IMR-90 (cell line): ENCODE measurements at regions not wholly inside any gene's neighbourhood (a gene's known extent, or its start where the extent isn't known, plus 50 kb on each side); places are given as distances from the start of the nearest gene placed in this dataset.

Source experiments
- ATAC-seq: fragments of 200-7000 bp; cut with Tn5 transposase; 2 replicates; pipeline ENCODE4 v1.9.1; 2020; ENCODE audit warnings: low read depth, mild to moderate bottlenecking, moderate library complexity
- BruUV-seq: library from RNA; stranded (reverse); fragments of 400-500 nt; replicated peaks from 2 replicates; lab custom pipeline; 2021; lab: Mats Ljungman, UMichigan
- CTCF ChIA-PET: fragments of 300-600 bp; formaldehyde crosslinking; extraction: SDS; loops from one replicate; lab custom pipeline; 2021; ENCODE audit warnings: antibody characterized with exemption; lab: Yijun Ruan, JAX
- POLR2A ChIA-PET: fragments of 300-600 bp; sonication (Branson Sonifier 250); formaldehyde crosslinking; loops from one replicate; lab custom pipeline; 2022; ENCODE audit warnings: antibody characterized with exemption; ENCODE audit not compliant: unreplicated experiment; lab: Charles Lee
- DNase-seq: peaks from one replicate; pipeline ENCODE4 v3.0.0; 2013
- H2AFZ ChIP-seq: replicated peaks from 2 replicates; pipeline ENCODE3; 2013; ENCODE audit warnings: low read length, mild to moderate bottlenecking; ENCODE audit not compliant: poor library complexity
- H2AK5ac ChIP-seq: 2 replicates; pipeline ENCODE4 v1.6.1; 2013; ENCODE audit warnings: low read depth, low read length, inconsistent platforms
- H2AK9ac ChIP-seq: replicated peaks from 2 replicates; pipeline ENCODE3; 2013; ENCODE audit warnings: mild to moderate bottlenecking, low read depth, low read length, moderate library complexity; ENCODE audit not compliant: poor library complexity
- H2BK120ac ChIP-seq: 2 replicates; pipeline ENCODE4 v1.6.1; 2013; ENCODE audit warnings: low read depth, low read length, inconsistent platforms
- H2BK15ac ChIP-seq: 3 replicates; pipeline ENCODE4 v1.6.1; 2013; ENCODE audit warnings: low read depth, low read length, inconsistent platforms
- H2BK20ac ChIP-seq: 2 replicates; pipeline ENCODE4 v1.6.1; 2013; ENCODE audit warnings: low read depth, mild to moderate bottlenecking, inconsistent platforms, low read length, moderate library complexity
- H2BK5ac ChIP-seq: 2 replicates; pipeline ENCODE4 v1.6.1; 2013; ENCODE audit warnings: mild to moderate bottlenecking, low read depth, low read length, inconsistent platforms; ENCODE audit not compliant: poor library complexity, severe bottlenecking
- H3K14ac ChIP-seq: replicated peaks from 2 replicates; pipeline ENCODE4 v1.6.1; 2013; ENCODE audit warnings: low read depth, low read length, inconsistent platforms
- H3K18ac ChIP-seq: 2 replicates; pipeline ENCODE4 v1.6.1; 2013; ENCODE audit warnings: low read depth, low read length, control low read depth
- H3K23ac ChIP-seq: 2 replicates; pipeline ENCODE4 v1.6.1; 2013; ENCODE audit warnings: low read depth, low read length, inconsistent platforms
- H3K27ac ChIP-seq: 2 replicates; pipeline ENCODE4 v1.5.1; 2013; ENCODE audit warnings: mild to moderate bottlenecking, control low read depth, low read length; ENCODE audit not compliant: insufficient read depth
- H3K27me3 ChIP-seq: 2 replicates; pipeline ENCODE4 v1.6.1; 2013; ENCODE audit warnings: low read length; ENCODE audit not compliant: control insufficient read depth, insufficient read depth
- H3K36me3 ChIP-seq: 2 replicates; pipeline ENCODE4 v1.6.1; 2013; ENCODE audit warnings: low read length, mixed read lengths; ENCODE audit not compliant: control insufficient read depth, insufficient read depth
- H3K4ac ChIP-seq: 2 replicates; pipeline ENCODE4 v1.6.1; 2013; ENCODE audit warnings: low read depth, low read length, inconsistent platforms
- H3K4me1 ChIP-seq: 2 replicates; pipeline ENCODE4 v1.6.1; 2013; ENCODE audit warnings: low read length, mixed read lengths; ENCODE audit not compliant: control insufficient read depth, insufficient read depth
- H3K4me2 ChIP-seq: 2 replicates; pipeline ENCODE4 v1.6.1; 2013; ENCODE audit warnings: low read depth, mild to moderate bottlenecking, control low read depth, low read length, moderate library complexity
- H3K4me3 ChIP-seq: 2 replicates; pipeline ENCODE4 v1.5.1; 2013; ENCODE audit warnings: low read depth, mild to moderate bottlenecking, control low read depth, low read length, moderate library complexity; ENCODE audit not compliant: insufficient read depth
- H3K56ac ChIP-seq: 2 replicates; pipeline ENCODE4 v1.6.1; 2013; ENCODE audit warnings: low read length, inconsistent platforms; ENCODE audit not compliant: insufficient read depth; ENCODE audit errors: extremely low read depth
- H3K79me1 ChIP-seq, 2 experiments: 2 replicates each; pipeline ENCODE4 v1.6.1; 2013; ENCODE audit warnings: low read length in 2 of 2, inconsistent platforms in 1 of 2, low read depth in 1 of 2
- H3K9ac ChIP-seq: 2 replicates; pipeline ENCODE4 v1.6.1; 2013; ENCODE audit warnings: low read depth, low read length, control low read depth
- H3K9me1 ChIP-seq: 2 replicates; pipeline ENCODE4 v1.6.1; 2013; ENCODE audit warnings: low read length, inconsistent platforms; ENCODE audit not compliant: insufficient read depth
- H3K9me3 ChIP-seq: 2 replicates; pipeline ENCODE4 v1.6.1; 2013; ENCODE audit warnings: low read length; ENCODE audit not compliant: control insufficient read depth, insufficient read depth
- H4K20me1 ChIP-seq: 2 replicates; pipeline ENCODE4 v1.6.1; 2013; ENCODE audit warnings: low read length, inconsistent platforms; ENCODE audit not compliant: insufficient read depth
- H4K5ac ChIP-seq: 2 replicates; pipeline ENCODE4 v1.6.1; 2013; ENCODE audit warnings: mild to moderate bottlenecking, low read depth, low read length, control low read depth
- H4K8ac ChIP-seq, 2 experiments: 2 replicates each; pipeline ENCODE4 v1.6.1; 2013; ENCODE audit warnings: low read depth in 2 of 2, low read length in 2 of 2, control low read depth in 1 of 2, inconsistent platforms in 1 of 2
- H4K91ac ChIP-seq: 2 replicates; pipeline ENCODE4 v1.6.1; 2013; ENCODE audit warnings: low read depth, low read length, inconsistent platforms; ENCODE audit not compliant: insufficient read depth
- BHLHE40 ChIP-seq: fragments of 150-350 bp; IDR thresholded peaks from 2 replicates; pipeline ENCODE4 v1.6.1; 2016; ENCODE audit warnings: mild to moderate bottlenecking, low read depth, low read length
- CEBPB ChIP-seq: IDR thresholded peaks from 2 replicates; pipeline ENCODE4 v1.6.1; 2012; ENCODE audit warnings: low read depth, low read length, improper control_type of control experiment
- CHD1 ChIP-seq: IDR thresholded peaks from 2 replicates; pipeline ENCODE4 v1.6.1; 2012; ENCODE audit warnings: low read depth, low read length, improper control_type of control experiment
- FOS ChIP-seq: fragments of 150-350 bp; IDR thresholded peaks from 2 replicates; pipeline ENCODE4 v1.6.1; 2016; ENCODE audit warnings: low read depth, low read length
- MAFK ChIP-seq: IDR thresholded peaks from 2 replicates; pipeline ENCODE4 v1.6.1; 2012; ENCODE audit warnings: low read depth, low read length, improper control_type of control experiment
- MAZ ChIP-seq: IDR thresholded peaks from 2 replicates; pipeline ENCODE4 v1.6.1; 2012; ENCODE audit warnings: low read depth, mild to moderate bottlenecking, low read length, improper control_type of control experiment, moderate library complexity, borderline replicate concordance
- MXI1 ChIP-seq: IDR thresholded peaks from 2 replicates; pipeline ENCODE4 v1.6.1; 2012; ENCODE audit warnings: low read depth, mild to moderate bottlenecking, low read length, moderate library complexity, borderline replicate concordance
- NFE2L2 ChIP-seq: fragments of 150-350 bp; IDR thresholded peaks from 2 replicates; pipeline ENCODE4 v1.6.1; 2016; ENCODE audit warnings: low read depth, mild to moderate bottlenecking, low read length
- POLR2A ChIP-seq: IDR thresholded peaks from 2 replicates; pipeline ENCODE4 v1.6.1; 2012; ENCODE audit warnings: mild to moderate bottlenecking, low read depth, low read length
- RAD21 ChIP-seq: IDR thresholded peaks from 2 replicates; pipeline ENCODE4 v1.6.1; 2012; ENCODE audit warnings: low read length, improper control_type of control experiment
- RCOR1 ChIP-seq: IDR thresholded peaks from 2 replicates; pipeline ENCODE4 v1.6.1; 2012; ENCODE audit warnings: mild to moderate bottlenecking, low read length, improper control_type of control experiment; ENCODE audit not compliant: insufficient replicate concordance
- RFX5 ChIP-seq: IDR thresholded peaks from 2 replicates; pipeline ENCODE4 v1.8.0; 2012; ENCODE audit warnings: low read depth, mild to moderate bottlenecking, low read length, moderate library complexity
- SMC3 ChIP-seq: fragments of 150-350 bp; IDR thresholded peaks from 2 replicates; pipeline ENCODE4 v1.6.1; 2016; ENCODE audit warnings: low read depth, mild to moderate bottlenecking, antibody characterized with exemption, low read length, moderate library complexity
- WGBS, 2 experiments: methylation state at CpG; one replicate each; pipeline versions ENCODE4 v1.1.5 to v1.1.7; 2013; ENCODE audit warnings: missing lambda C conversion rate in 2 of 2; ENCODE audit not compliant: insufficient read length in 1 of 2; ENCODE audit errors: extremely low coverage in 2 of 2; 5-methylcytosine and 5-hydroxymethylcytosine counted together
- dilution Hi-C: fragments of 300-500 bp; cut with HindIII; formaldehyde crosslinking; loops from one replicate; pipeline ENCODE4 v1.14.3; 2018; ENCODE audit warnings: low sequenced_read_pairs; ENCODE audit not compliant: unreplicated experiment
- in situ Hi-C: fragments of 300-500 bp; cut with MboI; formaldehyde crosslinking; loops from 3 replicates; pipeline ENCODE4 v1.14.3; 2019; ENCODE audit warnings: low sequenced_read_pairs, inconsistent platforms, mixed read lengths
- intact Hi-C: fragments of 100-400 bp; cut with micrococcal nuclease; formaldehyde crosslinking; loops from 2 replicates; pipeline ENCODE4 v1.10.0; 2022
- TF ChIP-seq, protein P1 (sequence below): fragments of 150-350 bp; IDR thresholded peaks from 2 replicates; pipeline ENCODE4 v1.6.1; 2017; ENCODE audit warnings: mild to moderate bottlenecking, antibody characterized with exemption, low read length, low read depth
- TF ChIP-seq, protein P2 (sequence below): conservative IDR thresholded peaks from 2 replicates; pipeline ENCODE4 v1.5.1; 2012; ENCODE audit warnings: mild to moderate bottlenecking, low read depth, low read length, improper control_type of control experiment
- TF ChIP-seq, protein P3 (sequence below): fragments of 150-350 bp; IDR thresholded peaks from 2 replicates; pipeline ENCODE4 v1.6.1; 2016; ENCODE audit warnings: low read depth, mild to moderate bottlenecking, low read length, moderate library complexity, borderline replicate concordance

DNA sequence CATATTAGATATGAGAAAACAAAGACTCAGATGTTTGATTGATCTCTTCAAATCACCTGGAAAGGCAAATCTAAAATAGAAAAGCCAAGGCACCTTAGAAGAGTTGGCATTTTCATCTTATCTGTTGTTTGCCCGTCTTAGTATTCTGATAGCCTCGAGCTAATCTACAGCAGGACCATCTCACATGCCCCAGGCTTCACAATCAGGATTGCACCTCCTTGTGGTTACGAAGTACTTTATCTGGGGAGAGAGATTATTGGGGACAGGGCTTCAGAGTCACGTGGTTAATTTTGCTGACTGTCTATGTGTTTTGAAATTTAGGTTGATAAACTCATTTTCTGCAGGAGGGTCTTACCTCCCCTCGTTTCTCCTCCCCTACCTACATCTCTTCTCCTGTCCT lies 313.1 kb upstream of the ANXA10 start:
- no peaks in the 10 kb centered on the region for H3K36me3 ChIP-seq
- no peak overlapping the region for H3K14ac ChIP-seq
- CTCF ChIA-PET, result no interaction called here
- H4K8ac ChIP-seq, result no peak overlapping the region
- no peaks in the 10 kb centered on the region for H3K27me3 ChIP-seq
- H3K4me2 ChIP-seq, result no peak overlapping the region
- H3K56ac ChIP-seq, result no peak overlapping the region
- no peak overlapping the region for H3K27ac ChIP-seq
- intact Hi-C loops (no loop called here), dilution Hi-C loops (no loop called here), in situ Hi-C loops (no loop called here)
- no CpG with 5 or more reads among the region's 5 CpGs for WGBS, 2 experiments
- H2BK5ac ChIP-seq, result no peak overlapping the region
- POLR2A ChIA-PET, result no interaction called here
- H2AK9ac ChIP-seq, result no peak overlapping the region
- H3K79me1 ChIP-seq, result no peaks in the 10 kb centered on the region
- BruUV-seq, result no TSS peak
- TF ChIP-seq CHD1 (no peak), CEBPB (no peak), MAFK (no peak), SMC3 (no peak), RCOR1 (no peak), FOS (no peak), POLR2A (no peak), RFX5 (no peak), BHLHE40 (no peak), MXI1 (no peak), RAD21 (no peak), MAZ (no peak), NFE2L2 (no peak)
- TF ChIP-seq, protein P1, sequence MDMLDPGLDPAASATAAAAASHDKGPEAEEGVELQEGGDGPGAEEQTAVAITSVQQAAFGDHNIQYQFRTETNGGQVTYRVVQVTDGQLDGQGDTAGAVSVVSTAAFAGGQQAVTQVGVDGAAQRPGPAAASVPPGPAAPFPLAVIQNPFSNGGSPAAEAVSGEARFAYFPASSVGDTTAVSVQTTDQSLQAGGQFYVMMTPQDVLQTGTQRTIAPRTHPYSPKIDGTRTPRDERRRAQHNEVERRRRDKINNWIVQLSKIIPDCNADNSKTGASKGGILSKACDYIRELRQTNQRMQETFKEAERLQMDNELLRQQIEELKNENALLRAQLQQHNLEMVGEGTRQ, result no peak
- TF ChIP-seq, protein P2, sequence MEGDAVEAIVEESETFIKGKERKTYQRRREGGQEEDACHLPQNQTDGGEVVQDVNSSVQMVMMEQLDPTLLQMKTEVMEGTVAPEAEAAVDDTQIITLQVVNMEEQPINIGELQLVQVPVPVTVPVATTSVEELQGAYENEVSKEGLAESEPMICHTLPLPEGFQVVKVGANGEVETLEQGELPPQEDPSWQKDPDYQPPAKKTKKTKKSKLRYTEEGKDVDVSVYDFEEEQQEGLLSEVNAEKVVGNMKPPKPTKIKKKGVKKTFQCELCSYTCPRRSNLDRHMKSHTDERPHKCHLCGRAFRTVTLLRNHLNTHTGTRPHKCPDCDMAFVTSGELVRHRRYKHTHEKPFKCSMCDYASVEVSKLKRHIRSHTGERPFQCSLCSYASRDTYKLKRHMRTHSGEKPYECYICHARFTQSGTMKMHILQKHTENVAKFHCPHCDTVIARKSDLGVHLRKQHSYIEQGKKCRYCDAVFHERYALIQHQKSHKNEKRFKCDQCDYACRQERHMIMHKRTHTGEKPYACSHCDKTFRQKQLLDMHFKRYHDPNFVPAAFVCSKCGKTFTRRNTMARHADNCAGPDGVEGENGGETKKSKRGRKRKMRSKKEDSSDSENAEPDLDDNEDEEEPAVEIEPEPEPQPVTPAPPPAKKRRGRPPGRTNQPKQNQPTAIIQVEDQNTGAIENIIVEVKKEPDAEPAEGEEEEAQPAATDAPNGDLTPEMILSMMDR, result no peak
- TF ChIP-seq, protein P3, sequence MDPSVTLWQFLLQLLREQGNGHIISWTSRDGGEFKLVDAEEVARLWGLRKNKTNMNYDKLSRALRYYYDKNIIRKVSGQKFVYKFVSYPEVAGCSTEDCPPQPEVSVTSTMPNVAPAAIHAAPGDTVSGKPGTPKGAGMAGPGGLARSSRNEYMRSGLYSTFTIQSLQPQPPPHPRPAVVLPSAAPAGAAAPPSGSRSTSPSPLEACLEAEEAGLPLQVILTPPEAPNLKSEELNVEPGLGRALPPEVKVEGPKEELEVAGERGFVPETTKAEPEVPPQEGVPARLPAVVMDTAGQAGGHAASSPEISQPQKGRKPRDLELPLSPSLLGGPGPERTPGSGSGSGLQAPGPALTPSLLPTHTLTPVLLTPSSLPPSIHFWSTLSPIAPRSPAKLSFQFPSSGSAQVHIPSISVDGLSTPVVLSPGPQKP, result no peak
- no peak overlapping the region for H2AFZ ChIP-seq
- no peaks in the 10 kb centered on the region for H3K4me1 ChIP-seq
- no peak overlapping the region for H3K4me3 ChIP-seq
- no peak overlapping the region for H4K5ac ChIP-seq
- no peak overlapping the region for H3K9ac ChIP-seq
- no peak overlapping the region for H3K23ac ChIP-seq
- H3K9me1 ChIP-seq, result no peaks in the 10 kb centered on the region
- no peak overlapping the region for H2BK120ac ChIP-seq
- no peak overlapping the region for H3K18ac ChIP-seq
- no peak overlapping the region for H2BK20ac ChIP-seq
- H3K4ac ChIP-seq, result no peak overlapping the region
- DNase-seq, result no peak
- H4K91ac ChIP-seq, result no peak overlapping the region
- H2AK5ac ChIP-seq, result no peak overlapping the region
- no peaks in the 10 kb centered on the region for H4K20me1 ChIP-seq
- H3K9me3 ChIP-seq, result no peaks in the 10 kb centered on the region
- no peak overlapping the region for H2BK15ac ChIP-seq
- no peak for ATAC-seq
